ENCODE measurements at regions not wholly inside any gene's neighbourhood (a gene's known extent, or its start where the extent isn't known, plus 50 kb on each side); places are given as distances from the start of the nearest gene placed in this dataset.

GRCh38 chr5:67495072-67495471 lies 298.5 kb upstream of the CD180 start:
- TF ChIP-seq CTCF (conservative IDR thresholded peaks at IDR 0.05): no peak
- TF ChIP-seq EZH2 (IDR thresholded peaks at IDR 0.05; ENCODE audit: low read depth): no peak
